ENCODE measurements at regions not wholly inside any gene's neighbourhood (a gene's known extent, or its start where the extent isn't known, plus 50 kb on each side); places are given as distances from the start of the nearest gene placed in this dataset.

DNA sequence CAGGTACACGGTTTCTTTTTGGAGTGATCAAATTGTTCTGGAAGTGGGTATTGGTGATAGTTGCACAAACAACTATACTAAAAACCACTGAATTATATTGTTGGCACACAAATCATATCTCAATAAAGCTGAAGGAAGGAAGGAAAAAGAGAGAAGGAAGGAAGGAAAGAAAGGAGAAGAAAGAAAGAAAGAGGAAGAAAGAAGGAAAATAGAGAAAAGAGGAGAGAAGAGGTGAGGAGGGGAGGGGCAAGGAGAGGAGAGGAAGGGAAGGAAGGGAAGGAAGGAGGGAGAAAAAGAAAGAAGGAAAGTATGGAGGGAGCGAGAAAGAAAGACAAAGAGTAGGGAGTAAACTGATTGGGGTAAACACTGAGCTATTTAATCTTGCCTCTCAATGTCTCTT is 77.9 kb upstream of the TSC22D2 start:
- TF ChIP-seq CTCF (IDR thresholded peaks at IDR 0.05; ENCODE audit: insufficient read depth, low read depth, low read length, missing control alignments) = no peak
- no peak overlapping the region for H3K4me3 ChIP-seq (ENCODE audit: low read depth, low read length)
- DNase-seq (ENCODE audit: low read depth) = no peak

GRCh38 chr3:150329408-150329807 is 78.7 kb upstream of the TSC22D2 start:
- H3K4me3 ChIP-seq (ENCODE audit: low read depth, low read length) = no peak overlapping the region
- no peak for TF ChIP-seq CTCF (IDR thresholded peaks at IDR 0.05; ENCODE audit: insufficient read depth, low read depth, low read length, missing control alignments)
- DNase-seq (ENCODE audit: low read depth) = peak; percentile 9

GRCh38 chr3:150328654-150329040 is 79.5 kb upstream of the TSC22D2 start:
- no peak for TF ChIP-seq CTCF (IDR thresholded peaks at IDR 0.05; ENCODE audit: insufficient read depth, low read depth, low read length, missing control alignments)
- no peak overlapping the region for H3K4me3 ChIP-seq (ENCODE audit: low read depth, low read length)
- DNase-seq (ENCODE audit: low read depth) = no peak

- no peak for DNase-seq (ENCODE audit: low read depth)
- no peak for TF ChIP-seq CTCF (IDR thresholded peaks at IDR 0.05; ENCODE audit: insufficient read depth, low read depth, low read length, missing control alignments)
- no peak overlapping the region for H3K4me3 ChIP-seq (ENCODE audit: low read depth, low read length)
These were observed 80.1 kb upstream of the TSC22D2 start for GRCh38 chr3:150327678-150328653.

DNA sequence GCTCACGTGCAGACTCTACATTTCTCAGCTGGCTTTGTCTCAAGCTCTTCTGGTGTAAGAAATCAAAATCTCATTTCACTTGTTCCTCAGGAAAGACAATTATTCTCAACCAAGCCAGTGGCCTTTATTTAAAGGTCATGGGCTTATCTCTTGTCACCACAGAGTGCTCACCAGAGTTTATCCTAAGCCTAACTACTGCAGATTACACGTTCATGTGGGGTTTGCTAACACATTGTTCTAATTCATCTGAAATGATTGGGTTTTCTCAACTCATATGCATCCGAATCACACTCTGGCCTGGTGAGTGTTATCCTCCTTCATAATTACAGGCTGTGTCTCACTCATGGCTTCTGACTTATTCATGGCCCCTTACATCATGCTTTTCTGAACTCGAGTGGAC is 83.3 kb upstream of the TSC22D2 start:
- TF ChIP-seq CTCF (IDR thresholded peaks at IDR 0.05; ENCODE audit: insufficient read depth, low read depth, low read length, missing control alignments) = no peak
- no peak overlapping the region for H3K4me3 ChIP-seq (ENCODE audit: low read depth, low read length)
- no peak for DNase-seq (ENCODE audit: low read depth)

DNA sequence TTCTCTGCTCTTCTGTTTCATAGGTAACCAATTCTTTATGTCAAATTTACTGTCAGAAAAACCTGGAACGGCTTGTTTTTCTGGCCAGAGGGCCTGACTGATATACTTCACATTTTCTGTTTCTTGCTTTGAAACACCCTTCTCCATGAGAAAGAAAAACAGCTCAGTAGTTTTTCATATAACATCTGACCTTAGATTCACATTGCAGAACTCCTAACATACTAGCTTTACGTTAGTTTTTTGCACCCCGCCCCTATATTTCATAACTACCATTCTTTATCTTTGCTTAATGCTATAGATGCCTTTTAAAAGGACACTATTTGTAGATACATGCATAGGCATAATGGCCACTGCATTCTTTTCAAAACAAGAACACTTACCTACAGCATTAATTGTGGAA is 83.9 kb upstream of the TSC22D2 start:
- DNase-seq (ENCODE audit: low read depth) = no peak
- TF ChIP-seq CTCF (IDR thresholded peaks at IDR 0.05; ENCODE audit: insufficient read depth, low read depth, low read length, missing control alignments) = no peak
- H3K4me3 ChIP-seq (ENCODE audit: low read depth, low read length) = no peak overlapping the region

Measured in GM12865 (cell line).